Endometrium (tissue), 2 donors: ENCODE measurements at regions not wholly inside any gene's neighbourhood (a gene's known extent, or its start where the extent isn't known, plus 50 kb on each side); places are given as distances from the start of the nearest gene placed in this dataset.

ENCODE experiments used
- FAIRE-seq: peaks from 2 replicates; lab custom pipeline; 2012; peaks lifted over from hg19 to GRCh38; lab: Jason Lieb, UNC
- donor health status: control.
- donor health status: control.

DNA sequence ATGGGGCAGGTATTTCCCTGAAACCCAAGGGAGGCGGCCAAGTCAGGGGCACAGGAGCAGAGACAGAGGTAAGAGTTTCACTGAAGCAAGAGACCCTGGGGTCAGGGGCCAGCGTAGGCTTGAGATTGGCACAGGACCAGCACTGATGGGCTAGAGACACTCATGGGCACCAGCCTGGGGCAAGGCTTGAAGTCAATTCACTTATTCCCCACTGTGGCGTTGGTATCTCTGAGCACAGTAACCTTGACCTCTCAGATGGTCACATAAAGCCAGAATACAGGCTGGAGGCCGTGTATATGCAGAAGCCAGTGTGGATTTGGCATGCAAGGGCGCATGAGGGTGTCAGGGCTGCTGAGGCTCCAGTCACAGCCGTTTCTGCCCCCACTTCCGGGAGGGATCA, 173.5 kb upstream of the GPR12 start:
- no peak for FAIRE-seq

DNA sequence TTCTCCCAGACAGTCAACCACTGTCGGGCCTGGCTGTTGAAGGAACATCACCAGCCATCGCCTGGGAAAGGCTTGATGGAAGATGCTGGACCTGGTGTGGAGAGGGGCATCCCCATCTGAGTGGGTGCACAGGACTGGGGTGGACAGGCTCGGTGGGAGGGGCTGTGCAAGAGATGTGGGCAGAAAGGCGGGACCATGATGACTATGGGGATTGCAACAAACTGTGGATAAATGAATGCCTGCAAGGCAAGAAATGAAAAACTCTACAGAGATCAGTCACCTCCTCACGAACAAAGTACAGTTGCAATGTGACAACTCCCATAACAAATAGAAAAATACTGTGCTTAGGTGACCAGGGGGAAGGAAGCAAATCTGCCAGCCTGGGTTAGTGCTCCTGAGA, 171.9 kb upstream of the GPR12 start:
- no peak for FAIRE-seq

DNA sequence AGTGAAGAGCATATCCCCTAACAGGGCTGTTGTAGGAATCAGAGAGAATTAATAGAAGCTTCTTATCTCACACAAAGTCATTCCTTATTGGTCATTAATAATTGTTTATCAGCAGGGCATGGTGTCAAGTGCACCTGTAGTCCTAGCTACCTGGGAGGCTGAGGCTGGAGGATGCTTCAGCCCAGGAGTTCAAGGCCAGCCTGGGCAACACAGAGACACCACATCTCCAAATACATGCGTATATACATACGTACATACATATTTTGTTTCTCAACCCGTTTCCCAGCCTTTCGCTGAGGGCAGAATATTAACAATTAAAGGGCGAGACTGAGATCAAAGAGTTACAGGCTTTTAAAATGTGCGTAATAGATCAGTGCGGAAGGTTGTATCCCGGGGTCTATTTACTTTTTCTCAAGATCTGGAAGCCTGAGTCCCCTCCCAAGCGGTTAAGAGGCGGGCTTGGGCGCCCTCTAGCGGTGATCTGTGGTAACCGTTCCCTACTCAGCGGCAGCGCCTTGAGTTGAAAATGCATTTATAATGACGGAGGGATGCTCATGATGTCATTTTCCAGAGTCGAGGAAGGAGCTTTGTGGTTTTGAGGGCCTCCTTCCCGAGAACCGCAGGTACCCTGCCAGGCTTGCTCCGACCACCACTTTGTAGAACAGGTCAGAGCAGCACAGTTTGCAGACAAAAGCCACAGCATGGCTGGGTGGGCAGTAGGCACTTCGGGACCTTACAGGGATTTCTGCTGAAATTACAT, 169.6 kb upstream of the GPR12 start:
- FAIRE-seq: no peak

DNA sequence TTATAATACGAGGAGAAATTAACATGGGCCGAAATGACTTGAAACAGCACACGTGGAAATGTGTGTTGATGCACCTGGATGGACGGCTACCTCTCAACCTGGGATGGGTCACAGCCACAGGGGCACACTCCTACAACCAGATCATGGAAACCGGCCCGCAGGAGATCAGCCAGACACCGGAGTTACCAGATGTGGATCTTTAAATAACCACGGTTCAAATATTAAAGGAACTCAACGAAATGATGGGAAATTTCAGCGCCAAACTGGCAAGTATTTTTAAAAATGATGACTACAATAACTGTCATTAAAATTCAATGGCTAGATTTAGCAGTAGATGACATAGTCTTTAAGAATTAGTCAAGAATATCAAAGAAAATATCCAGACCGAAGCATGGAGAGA, 166.9 kb upstream of the GPR12 start:
- FAIRE-seq: no peak

DNA sequence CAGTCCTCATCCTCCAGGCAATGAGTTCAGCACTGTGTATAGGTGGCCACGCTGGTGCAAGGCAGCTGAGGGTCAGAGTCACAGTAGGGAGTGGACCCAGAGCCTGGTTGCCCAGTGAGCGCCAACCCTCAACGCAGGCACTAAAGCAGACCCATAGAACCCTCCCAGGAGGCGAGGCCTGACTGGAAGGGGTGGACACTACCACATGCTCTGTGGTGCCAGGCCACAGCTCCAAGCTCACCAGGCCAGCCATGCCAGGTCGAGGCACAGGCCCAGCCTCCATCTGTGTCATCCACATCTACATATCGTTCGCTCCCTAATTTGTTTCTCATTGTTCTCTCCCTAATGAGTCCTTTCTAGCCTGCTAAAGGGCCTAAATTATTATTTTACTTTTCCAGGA, 165.8 kb upstream of the GPR12 start:
- FAIRE-seq: no peak

DNA sequence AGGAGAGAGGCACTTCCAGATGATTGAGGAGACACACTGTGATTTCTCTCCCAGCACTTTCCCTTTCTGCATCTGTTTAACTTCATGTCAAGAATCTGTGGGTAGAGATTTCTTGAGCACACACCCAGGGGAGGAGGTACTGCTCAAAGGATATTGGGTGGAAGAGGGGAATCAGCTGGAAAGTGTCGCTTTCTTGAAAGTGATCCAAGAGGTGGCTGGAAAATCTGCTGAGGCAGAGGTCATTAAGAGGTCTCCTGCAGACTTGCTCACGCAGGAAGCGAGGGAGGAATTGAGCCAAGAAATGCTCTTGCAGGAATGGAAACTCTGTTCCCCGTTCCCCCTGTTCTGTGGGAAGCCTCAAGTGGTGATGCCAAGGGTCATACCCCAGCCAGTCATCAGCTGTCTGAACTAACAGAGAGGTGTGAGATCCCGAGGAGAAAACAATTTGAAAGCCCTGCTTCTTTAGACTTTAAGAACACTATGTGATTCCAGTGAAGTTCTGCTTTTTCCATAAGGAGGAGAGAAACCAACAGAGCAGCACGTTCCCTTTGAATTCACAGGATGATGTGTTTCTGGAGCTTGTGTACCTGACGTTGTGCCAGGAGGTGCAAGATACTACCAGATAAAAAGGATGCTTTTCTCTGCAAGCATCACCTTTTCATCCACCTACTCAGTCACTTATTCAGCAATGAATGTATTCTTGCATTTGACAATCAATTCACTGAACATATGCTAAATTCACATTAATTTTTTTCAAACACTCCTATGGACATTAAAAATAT, 163.4 kb upstream of the GPR12 start:
- FAIRE-seq: no peak

DNA sequence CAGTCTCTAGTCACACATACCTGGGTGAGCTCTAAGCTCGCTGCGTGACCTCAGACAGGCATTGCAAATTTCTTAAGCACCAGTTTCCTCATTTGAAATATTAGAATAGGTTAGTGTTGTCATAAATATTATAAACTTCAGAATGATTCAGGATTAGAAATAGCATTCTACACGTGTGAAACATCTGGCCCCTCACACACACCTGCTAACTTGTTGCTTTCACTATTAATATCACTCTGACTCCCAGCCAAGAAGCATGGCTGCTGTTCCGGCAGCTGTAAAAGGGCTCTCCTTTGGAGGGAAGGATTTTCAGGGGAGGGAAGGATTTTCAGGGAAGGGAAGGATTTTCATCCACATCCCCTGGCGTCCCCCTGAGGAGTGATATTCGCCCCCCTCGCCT, 161.3 kb upstream of the GPR12 start:
- no peak for FAIRE-seq

DNA sequence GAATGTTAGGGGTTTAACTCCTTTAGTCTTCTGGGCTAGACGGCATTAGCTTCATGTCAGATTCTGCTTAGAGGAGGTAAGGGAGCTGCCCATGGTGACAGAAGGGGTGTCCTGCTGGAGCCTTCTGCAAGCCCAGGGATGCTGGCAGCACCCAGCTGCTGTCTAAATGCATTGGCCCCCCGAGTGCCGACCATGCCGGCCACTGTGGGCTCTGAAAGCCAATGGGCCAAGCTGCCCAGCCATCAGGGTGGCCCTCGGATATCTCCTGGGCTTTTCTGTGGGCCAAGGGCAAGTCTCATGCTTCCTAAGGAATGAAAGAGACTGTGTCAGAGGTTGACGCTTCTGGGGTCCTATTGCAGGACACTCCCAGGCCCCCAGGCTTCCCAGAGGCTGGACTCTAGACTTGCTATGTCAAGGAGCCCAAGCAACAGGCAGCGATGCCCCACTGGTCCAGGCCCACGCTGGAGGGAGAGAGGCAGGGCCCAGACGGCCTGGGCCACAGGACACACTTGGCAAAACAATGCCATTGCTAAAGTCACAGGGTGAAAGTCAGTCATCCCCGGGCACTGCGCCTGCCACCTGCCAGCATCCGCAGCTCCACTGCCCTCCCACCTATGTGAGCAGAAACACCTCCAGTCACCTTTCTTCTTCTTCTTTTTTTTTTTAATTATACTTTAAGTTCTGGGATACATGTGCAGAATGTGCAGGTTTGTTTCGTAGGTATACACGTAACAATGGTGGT, 160.2 kb upstream of the GPR12 start:
- no peak for FAIRE-seq

DNA sequence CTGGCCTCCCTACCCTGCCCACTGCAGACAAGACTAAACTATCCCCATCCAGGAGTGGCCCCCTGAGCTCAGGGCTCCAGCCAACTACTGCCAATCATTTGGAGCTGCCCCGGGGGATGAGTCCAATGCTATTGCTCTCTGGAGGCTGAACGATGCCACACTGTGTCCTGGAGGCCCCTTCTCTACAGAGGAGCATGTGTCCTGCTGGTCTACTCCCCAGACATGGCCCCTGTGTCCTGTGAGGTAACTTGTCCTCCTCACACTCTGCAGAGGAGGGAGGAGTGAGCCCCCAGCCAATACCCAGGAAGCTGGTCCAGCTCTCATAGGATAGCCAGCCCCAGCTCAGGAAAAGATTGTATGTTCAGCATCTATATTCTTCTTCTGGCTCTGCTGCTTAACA, 159.1 kb upstream of the GPR12 start:
- FAIRE-seq: no peak

DNA sequence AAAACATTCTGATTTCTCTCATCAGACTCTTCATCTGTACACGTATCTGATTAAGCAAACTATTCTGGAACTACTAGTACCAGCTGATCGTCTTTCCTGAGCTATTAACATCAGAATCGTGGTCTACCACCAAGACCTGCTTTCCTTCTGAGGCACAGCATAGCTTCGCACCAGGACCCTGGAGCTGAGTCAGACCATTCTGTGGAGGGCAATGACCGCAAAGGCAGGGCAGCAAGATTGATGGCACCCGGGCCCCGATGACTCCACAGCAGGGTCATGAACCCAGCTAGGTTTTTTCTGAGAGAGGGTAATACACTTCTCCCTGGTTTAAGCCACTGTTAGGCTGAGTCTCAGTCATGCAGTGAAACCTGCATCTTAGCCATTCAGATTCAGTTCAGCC, 158.7 kb upstream of the GPR12 start:
- FAIRE-seq: no peak

DNA sequence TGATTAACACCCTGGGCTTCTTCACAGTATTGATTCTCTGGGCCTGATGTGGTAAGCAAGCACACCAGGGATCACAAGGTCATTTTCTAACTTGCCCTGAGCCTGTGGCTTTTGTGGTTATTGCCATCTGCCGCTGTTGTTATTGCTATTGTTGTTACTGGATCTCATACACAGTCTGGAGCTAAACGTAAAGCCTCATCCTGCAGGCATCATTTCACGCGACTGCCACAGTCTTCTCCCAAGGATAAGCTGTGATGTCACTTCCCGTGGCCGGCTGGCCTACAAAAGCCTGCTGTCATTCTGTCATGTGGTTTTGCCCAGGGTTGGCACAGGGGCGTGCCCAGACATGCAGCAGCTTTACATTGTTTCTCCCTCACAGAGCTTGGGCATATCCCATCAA, 154.0 kb upstream of the GPR12 start:
- FAIRE-seq: no peak

DNA sequence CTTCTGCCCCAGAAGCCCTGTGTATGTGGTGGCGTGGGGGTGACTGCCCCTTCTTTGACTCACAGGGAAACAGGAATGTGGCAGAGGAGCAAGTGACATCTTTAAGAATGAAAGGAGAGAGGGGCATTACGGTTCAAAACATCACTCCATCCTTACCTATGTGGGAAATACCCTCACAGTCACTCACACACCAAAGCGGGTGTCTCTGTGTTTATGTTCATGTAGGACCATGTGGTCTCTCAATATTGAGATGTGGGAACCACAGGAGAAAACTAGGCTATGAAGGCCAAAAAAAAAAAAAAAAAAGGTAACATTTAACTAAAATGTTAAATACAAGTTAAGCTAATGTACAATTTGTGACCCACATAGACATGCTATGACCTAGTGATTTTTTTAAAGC, 153.6 kb upstream of the GPR12 start:
- no peak for FAIRE-seq

DNA sequence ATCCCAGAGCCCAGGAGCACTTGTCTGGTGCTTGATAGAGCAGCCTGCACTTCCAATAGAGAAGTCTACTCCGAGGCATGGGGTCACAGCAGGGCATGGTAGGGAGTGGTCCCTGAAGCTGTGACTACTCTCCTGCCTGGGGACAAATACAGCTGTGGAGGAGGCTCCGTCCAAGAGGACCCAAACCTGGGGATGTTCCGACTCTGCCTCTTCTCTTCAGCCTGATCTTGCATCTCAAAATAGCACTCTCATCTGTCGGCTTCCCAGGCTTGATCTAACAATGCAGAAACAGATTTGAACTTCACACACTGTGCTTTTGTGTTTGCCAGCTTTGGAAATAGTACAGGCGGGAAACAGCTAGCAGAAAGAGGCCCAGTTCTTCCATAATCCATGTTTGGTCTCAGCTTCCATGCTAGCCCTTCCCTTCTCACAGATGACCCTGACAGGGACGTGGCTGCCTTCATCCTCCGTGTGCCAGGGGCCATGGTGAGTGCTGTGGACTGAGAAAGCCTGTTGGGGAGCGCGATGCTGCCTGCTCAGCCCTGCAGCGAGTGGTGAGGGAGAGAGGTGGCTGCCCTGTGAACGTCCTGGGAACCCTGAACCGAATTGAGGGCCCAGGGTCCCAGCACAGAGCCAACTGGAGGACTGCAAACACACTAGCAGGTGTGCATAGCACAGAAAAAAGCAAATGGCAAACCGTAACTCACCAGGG, 150.3 kb upstream of the GPR12 start:
- FAIRE-seq: no peak

DNA sequence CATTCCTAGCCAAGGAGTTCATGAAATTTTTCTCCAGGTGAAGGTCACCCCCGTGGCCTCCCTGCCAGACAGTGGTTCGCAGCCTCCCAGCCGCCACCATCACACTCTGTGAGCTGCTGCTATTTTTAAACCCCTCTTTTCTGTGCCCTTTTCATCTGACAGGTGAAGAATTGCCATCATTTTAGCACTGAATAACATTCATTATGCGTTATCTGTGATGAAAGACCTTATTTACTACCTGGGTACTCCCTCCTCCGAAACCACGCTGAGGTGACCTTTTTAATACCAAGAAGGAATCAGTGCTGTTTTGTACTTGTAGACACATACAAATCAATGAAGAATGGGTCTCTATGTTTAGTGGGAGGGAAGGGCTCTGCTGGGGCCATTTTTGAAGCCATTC, 148.9 kb upstream of the GPR12 start:
- no peak for FAIRE-seq

DNA sequence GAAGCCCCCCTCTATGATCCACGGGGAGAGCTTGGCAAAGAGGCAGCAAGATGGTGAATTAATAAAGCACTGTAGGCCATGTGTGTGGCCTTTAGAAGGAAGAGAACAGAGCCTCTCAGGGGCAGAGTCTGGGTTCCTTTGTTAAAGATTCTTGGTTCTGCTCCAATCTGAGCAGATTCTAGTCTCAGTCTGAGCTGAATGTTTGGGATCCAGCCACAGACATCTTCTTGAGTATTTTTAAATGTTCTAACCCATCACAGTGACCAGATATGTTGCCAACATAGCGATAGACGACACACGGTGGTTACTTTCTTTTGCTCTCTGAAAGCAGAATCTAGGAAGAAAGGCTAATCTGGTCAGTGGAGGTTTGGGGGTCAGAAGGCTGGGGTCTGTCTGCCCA, 147.5 kb upstream of the GPR12 start:
- FAIRE-seq: no peak

DNA sequence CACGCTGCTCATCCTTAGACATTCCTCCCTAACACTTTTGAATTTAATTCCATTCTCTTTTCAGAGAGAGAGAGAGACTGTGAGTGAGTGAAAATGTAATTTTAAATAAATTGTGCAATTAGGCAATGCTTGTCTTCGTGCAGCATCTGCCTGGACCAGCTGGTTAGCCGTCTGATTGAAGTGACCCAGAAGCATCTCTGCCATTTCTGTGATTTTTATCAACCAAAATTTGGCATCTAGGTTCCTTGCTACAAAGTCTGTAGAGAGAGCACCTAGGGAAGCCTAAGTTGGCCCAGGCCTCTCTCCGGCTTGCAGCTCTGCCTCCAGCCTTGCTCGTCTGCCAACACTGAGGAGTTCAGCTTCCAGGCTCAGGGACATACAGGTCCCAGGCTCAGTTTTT, 138.6 kb upstream of the GPR12 start:
- FAIRE-seq: no peak

DNA sequence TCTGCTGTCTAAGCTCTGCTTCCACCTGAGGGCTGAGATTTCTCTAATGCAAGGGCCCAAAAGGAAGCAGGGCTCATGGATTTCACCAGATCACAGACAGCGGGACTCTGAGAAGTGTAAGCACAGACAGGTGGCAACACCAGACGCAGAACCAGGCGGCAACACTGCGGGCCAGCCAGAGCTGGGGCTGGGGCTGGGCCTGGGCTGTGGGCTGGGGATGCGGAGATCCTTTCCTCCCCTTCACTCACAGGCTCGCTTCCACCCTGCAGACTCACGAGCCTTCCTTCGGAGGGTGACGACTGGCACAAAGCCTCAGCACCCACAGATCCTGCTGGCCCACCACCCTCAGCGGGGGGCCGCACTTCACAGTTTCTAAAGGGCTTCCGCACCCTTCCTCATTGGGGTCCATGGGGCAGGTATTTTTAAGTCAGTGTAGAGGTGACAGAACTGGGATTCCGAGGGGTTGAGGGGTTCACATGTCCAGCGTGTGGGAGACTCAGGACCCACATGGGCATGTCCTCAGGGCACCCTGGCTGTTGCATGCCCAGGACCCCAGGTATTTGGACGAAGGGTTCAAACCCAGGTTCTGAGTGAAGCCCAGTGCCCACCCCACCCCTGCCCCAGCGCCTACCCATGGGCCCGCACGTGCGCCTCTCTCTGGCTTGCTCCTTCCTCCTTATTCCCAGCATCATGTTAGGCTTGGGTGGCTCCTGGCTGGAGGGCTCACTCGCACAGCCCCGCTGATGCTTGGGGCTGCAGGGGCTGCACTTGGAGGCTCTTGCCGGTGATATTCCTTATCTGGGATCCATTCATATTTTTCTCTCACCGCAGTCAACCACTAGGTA, 137.3 kb upstream of the GPR12 start:
- no peak for FAIRE-seq

DNA sequence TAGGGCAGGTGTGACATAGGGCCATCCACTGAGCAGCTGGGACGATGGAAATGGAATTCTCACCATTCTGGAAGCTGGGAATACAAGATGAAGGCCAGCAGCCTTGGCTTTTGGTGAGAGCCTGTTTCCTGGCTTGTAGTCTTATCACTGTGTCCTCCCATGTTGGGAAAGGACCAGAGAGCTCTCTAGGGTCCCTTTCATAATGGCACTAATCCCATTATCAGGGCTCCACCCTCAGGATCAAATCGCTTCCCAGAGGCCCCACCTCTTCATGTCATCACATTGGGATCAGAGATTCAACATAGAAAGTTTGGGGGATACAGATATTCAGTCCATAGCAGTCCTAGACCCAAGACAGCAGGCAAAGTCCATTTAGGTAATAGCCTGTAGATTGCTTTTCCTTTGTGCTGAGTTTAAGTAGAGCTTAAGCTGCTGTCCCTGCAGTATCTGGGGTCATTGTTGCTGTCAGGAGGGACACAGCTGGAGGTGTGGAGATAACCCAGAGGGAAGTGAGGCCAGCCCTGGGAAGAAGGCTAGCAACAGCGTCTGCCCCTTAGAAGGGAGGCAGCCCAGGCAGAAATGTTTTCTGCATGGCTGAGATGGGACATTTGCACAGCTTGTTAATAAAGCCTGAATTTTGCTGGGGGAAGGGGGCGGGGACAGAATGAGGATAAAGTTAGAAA, 136.5 kb upstream of the GPR12 start:
- FAIRE-seq: no peak

DNA sequence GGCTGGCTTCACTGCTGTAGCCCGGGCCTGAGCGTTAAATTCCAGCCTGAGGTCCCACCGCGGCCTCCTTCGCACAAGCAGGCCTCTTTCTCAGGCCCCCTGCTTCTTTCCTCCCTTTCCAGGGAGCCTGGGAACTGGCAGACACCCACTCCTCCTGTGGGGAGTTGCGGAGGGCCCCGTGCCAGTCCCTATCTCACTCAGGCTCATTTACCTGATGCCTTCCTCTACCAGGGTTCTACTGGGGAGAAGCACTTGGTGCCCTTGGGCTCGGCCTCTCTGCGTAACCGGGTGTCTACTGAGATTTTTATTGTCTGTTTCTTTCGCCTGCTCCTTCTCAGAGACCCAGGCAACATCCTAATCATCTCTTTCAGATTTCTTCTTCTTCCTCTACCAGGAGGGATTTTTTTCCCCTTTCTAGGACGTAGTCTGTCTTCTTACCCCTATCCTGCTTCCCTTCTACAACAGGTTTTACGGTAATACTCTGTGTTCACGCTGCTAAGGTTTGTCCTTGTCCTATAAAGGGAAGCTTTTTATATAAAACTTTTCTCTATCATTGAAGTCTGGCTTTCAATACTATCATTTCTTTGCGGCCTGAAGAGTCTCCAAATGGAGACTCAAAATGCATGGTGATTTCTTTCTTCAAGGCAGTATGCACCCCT, 135.4 kb upstream of the GPR12 start:
- FAIRE-seq: no peak

DNA sequence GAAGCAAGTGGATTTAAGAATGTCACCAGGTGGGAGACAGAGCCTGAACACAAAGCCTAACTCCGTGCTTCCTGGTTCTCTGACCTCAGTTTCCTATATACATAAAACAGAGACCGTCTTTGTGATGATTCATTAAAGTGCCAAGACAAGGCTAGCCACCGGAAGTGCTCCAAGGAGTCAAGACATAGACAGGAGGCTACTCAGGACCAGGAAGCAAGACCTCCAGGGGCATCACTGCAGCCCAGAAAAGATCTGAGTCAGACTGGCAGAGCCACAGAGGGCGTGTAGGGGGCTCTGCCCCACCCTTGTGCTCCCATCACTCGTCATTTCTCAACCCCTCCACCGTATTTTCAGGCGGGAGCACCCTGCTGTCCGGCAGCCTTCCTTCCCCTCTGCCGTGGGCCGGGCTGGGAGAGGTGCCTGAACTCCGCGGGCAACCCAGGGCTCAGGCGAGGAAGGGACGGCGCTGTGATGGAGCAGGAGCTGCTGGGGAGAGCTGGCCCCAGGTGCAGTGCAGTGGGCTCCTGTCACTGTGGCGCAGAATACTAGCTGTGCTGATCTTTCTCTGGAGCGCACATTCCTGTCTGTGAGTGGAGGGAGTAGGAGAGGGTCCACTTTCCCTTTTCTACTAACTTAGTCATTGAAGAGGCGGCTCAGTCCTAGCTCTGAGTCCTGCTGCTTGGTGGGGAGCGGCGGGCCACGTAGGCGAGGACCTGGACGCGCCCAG, 134.7 kb upstream of the GPR12 start:
- no peak for FAIRE-seq
